GM19035 (cell line): ENCODE measurements at regions not wholly inside any gene's neighbourhood (a gene's known extent, or its start where the extent isn't known, plus 50 kb on each side); places are given as distances from the start of the nearest gene placed in this dataset.
"Not testable (repeated sequence)": the region's sequence is repeated elsewhere in the genome, so short reads cannot be mapped to it uniquely, and the experiment has no call there.

ENCODE experiments used
- ATAC-seq: cut with Tn5 transposase; IDR thresholded peaks from one replicate; pipeline ENCODE4 v1.9.1; 2021; ENCODE audit not compliant: unreplicated experiment

- ATAC-seq = no peak
These were observed 132.2 kb upstream of the MPHOSPH6 start for GRCh38 chr16:82302042-82302727.

GRCh38 chr16:82301146-82301755, 131.2 kb upstream of the MPHOSPH6 start:
- ATAC-seq = no peak

GRCh38 chr16:82300374-82300951, 130.4 kb upstream of the MPHOSPH6 start:
- ATAC-seq = no peak

- no peak for ATAC-seq
These were observed 128.4 kb upstream of the MPHOSPH6 start for GRCh38 chr16:82298472-82298871.

- ATAC-seq = no peak
These were observed 125.5 kb upstream of the MPHOSPH6 start for GRCh38 chr16:82295290-82296201.

GRCh38 chr16:82293671-82294070, 123.6 kb upstream of the MPHOSPH6 start:
- ATAC-seq = no peak

- no peak for ATAC-seq
These were observed 117.9 kb upstream of the MPHOSPH6 start for GRCh38 chr16:82287937-82288336.

GRCh38 chr16:82282662-82283061, 112.6 kb upstream of the MPHOSPH6 start:
- ATAC-seq = no peak

- no peak for ATAC-seq
These were observed 111.5 kb upstream of the MPHOSPH6 start for GRCh38 chr16:82281544-82281943.

- ATAC-seq = no peak
These were observed 110.8 kb upstream of the MPHOSPH6 start for GRCh38 chr16:82280867-82281266.

GRCh38 chr16:82275349-82275748, 105.3 kb upstream of the MPHOSPH6 start:
- ATAC-seq = not testable (repeated sequence)

- ATAC-seq = no peak
These were observed 101.6 kb upstream of the MPHOSPH6 start for GRCh38 chr16:82271636-82272035.

- not testable (repeated sequence) for ATAC-seq
These were observed 97.7 kb upstream of the MPHOSPH6 start for GRCh38 chr16:82267675-82268074.

- ATAC-seq = no peak
These were observed 95.8 kb upstream of the MPHOSPH6 start for GRCh38 chr16:82265809-82266208.

- no peak for ATAC-seq
These were observed 94.7 kb upstream of the MPHOSPH6 start for GRCh38 chr16:82264756-82265155.

- peak; percentile 60 for ATAC-seq
These were observed 93.6 kb upstream of the MPHOSPH6 start for GRCh38 chr16:82263521-82264143.

- no peak for ATAC-seq
These were observed 92.2 kb upstream of the MPHOSPH6 start for GRCh38 chr16:82262244-82262643.

- ATAC-seq = no peak
These were observed 90.3 kb upstream of the MPHOSPH6 start for GRCh38 chr16:82260212-82260795.

GRCh38 chr16:82259731-82260130, 89.7 kb upstream of the MPHOSPH6 start:
- no peak for ATAC-seq

- no peak for ATAC-seq
These were observed 88.0 kb upstream of the MPHOSPH6 start for GRCh38 chr16:82257990-82258389.

GRCh38 chr16:82252582-82252981, 82.6 kb upstream of the MPHOSPH6 start:
- ATAC-seq = no peak
